HL-60 (cell line): ENCODE measurements at regions not wholly inside any gene's neighbourhood (a gene's known extent, or its start where the extent isn't known, plus 50 kb on each side); places are given as distances from the start of the nearest gene placed in this dataset.

Experiments used
- CTCF ChIP-seq: IDR thresholded peaks from one replicate; pipeline ENCODE4 v1.5.1; 2011; ENCODE audit warnings: low read length, control low read depth, inconsistent platforms; ENCODE audit not compliant: insufficient read depth
- POLR2AphosphoS5 ChIP-seq: IDR thresholded peaks from 2 replicates; pipeline ENCODE4 v1.6.1; 2012; ENCODE audit warnings: low read depth

- no peak for TF ChIP-seq CTCF
- no peak for TF ChIP-seq POLR2AphosphoS5
Measured at GRCh38 chr1:168453056-168453455, 90.7 kb downstream of the XCL2 start.
